Stimulated activated memory B cell treated with anti-CD40 and anti-IgM and Interleukin-4, amounts not matched to agents 10 μg/mL and 1 μg/mL and 100 μg/mL, for 72 hours (primary cell): ENCODE measurements at regions not wholly inside any gene's neighbourhood (a gene's known extent, or its start where the extent isn't known, plus 50 kb on each side); places are given as distances from the start of the nearest gene placed in this dataset.

Experiments used
- ATAC-seq: fragments of 150-1000 bp; cut with Tn5 transposase; 2 replicates; pipeline ENCODE4 v1.10.0; 2021
- H3K27ac Mint-ChIP-seq: one replicate; pipeline ENCODE4 v1.8.0; 2022; ENCODE audit warnings: mild to moderate bottlenecking, mixed read lengths
- H3K27me3 Mint-ChIP-seq: one replicate; pipeline ENCODE4 v1.8.0; 2022; ENCODE audit warnings: mixed read lengths
- H3K36me3 Mint-ChIP-seq: one replicate; pipeline ENCODE4 v1.8.0; 2022; ENCODE audit warnings: mixed read lengths
- H3K4me1 Mint-ChIP-seq: one replicate; pipeline ENCODE4 v1.8.0; 2022; ENCODE audit warnings: mixed read lengths
- H3K4me3 Mint-ChIP-seq: one replicate; pipeline ENCODE4 v1.8.0; 2022; ENCODE audit warnings: mild to moderate bottlenecking, moderate library complexity, mixed read lengths
- H3K9me3 Mint-ChIP-seq: one replicate; pipeline ENCODE4 v1.8.0; 2022; ENCODE audit warnings: mixed read lengths

DNA sequence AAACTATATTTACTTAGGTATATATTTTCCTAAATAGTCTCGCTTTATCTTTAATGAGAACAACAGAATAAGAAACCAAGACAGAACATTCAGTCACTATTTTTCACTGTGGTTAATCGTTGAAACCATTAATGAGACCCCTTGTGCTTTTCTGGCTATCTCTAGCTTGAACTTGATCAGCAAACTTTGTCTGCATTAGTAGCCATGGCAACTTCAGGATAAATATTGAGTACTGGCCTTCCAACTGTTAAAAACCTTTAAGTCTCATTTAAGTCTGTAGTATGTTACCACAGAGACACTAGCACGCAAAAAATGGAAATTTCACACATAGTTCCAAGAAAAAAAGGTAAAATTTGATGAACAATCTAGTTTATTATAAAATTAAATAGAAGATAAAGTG is 946.0 kb downstream of the SLITRK5 start:
- H3K4me3 Mint-ChIP-seq, result no peak overlapping the region
- H3K27me3 Mint-ChIP-seq, result no peaks in the 10 kb centered on the region
- H3K4me1 Mint-ChIP-seq, result no peaks in the 10 kb centered on the region
- H3K27ac Mint-ChIP-seq, result no peak overlapping the region
- peaks cover 3% of the 10 kb centered on the region for H3K9me3 Mint-ChIP-seq
- ATAC-seq, result no peak
- H3K36me3 Mint-ChIP-seq, result no peaks in the 10 kb centered on the region

DNA sequence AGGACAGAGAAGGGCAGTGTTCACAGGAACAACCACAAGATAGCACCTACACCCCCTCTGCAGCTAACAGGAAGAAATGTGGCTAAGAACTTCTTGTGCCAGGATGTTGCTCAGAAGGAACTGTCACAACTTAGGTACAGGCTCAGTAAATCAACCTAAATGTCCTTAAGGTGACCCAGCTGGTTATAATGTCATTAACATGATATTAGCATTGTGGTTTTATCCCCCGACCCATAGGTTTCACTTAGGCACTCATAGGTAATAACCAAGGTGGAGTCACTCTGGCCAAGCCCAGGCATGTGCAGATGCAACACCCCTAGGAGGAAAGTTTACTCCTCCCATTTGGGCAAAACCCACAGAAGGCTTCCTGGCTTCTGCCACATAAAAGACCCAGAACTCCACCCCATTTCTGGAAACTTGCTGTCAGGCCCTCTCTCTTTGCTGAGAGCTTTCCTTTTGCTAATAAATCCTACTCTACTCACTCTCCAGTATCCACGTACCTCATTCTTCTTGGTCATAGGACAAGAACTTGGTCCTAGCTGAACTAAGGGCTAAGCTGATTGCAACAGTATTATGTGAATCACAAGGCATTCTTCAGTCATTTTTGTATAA is 951.3 kb downstream of the SLITRK5 start:
- Mint-ChIP-seq H3K27ac (no peak overlapping the region), H3K4me1 (no peaks in the 10 kb centered on the region), H3K9me3 (peaks cover 13% of the 10 kb centered on the region), H3K4me3 (no peak overlapping the region), H3K36me3 (no peaks in the 10 kb centered on the region), H3K27me3 (no peaks in the 10 kb centered on the region)
- ATAC-seq, result no peak

DNA sequence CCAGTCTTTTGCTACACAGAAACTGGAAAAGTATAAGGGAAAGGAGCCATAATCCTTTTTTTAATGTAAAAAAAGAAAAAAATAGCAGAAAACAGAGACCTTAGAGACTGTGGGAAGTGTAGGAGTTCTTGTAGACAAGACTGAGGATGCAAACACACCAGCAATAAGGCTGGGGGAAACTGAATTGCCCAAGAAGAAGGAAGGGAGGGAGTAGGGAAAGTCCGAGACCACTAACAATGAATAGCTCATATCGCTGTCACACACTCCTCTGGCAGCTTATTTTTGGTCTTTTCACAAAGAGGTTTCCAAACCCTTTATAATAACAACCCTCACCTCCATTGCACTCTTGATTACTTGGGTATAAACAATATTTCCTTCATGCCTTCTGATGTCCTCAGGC is 952.0 kb downstream of the SLITRK5 start:
- H3K36me3 Mint-ChIP-seq, result no peaks in the 10 kb centered on the region
- H3K4me1 Mint-ChIP-seq, result no peaks in the 10 kb centered on the region
- peaks cover 13% of the 10 kb centered on the region for H3K9me3 Mint-ChIP-seq
- H3K27ac Mint-ChIP-seq, result no peak overlapping the region
- H3K27me3 Mint-ChIP-seq, result no peaks in the 10 kb centered on the region
- ATAC-seq, result no peak
- no peak overlapping the region for H3K4me3 Mint-ChIP-seq

- no peak overlapping the region for H3K27ac Mint-ChIP-seq
- no peaks in the 10 kb centered on the region for H3K4me1 Mint-ChIP-seq
- H3K9me3 Mint-ChIP-seq, result peaks cover 15% of the 10 kb centered on the region
- ATAC-seq, result no peak
- H3K36me3 Mint-ChIP-seq, result no peaks in the 10 kb centered on the region
- H3K27me3 Mint-ChIP-seq, result no peaks in the 10 kb centered on the region
- no peak overlapping the region for H3K4me3 Mint-ChIP-seq
Observed at GRCh38 chr13:88627071-88627470, 955.9 kb downstream of the SLITRK5 start.

DNA sequence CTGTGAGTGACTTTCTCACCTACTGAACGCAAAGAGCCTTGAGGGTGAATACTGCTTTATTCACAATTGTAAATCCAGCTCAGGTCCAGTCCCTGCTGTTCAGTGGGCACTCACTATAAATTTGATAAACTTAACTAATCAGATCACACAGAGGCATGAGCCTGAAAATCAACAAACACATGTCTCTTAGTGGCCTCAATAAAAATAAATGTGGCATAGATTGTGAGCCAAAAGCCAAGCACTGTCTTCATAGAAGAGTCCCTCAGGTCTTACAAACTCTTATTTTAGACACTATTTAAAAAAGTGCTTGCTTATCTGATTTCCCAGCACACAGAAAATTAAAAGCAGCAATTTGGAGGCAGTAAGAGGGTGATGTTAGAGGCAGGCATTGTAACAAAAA is 957.7 kb downstream of the SLITRK5 start:
- Mint-ChIP-seq H3K27ac (no peak overlapping the region), H3K4me1 (no peaks in the 10 kb centered on the region), H3K4me3 (no peak overlapping the region), H3K27me3 (no peaks in the 10 kb centered on the region), H3K9me3 (peaks cover 12% of the 10 kb centered on the region), H3K36me3 (no peaks in the 10 kb centered on the region)
- no peak for ATAC-seq

GRCh38 chr13:88637935-88638334 is 966.8 kb downstream of the SLITRK5 start:
- no peak for ATAC-seq
- peaks cover 3% of the 10 kb centered on the region for H3K9me3 Mint-ChIP-seq
- H3K4me1 Mint-ChIP-seq, result no peaks in the 10 kb centered on the region
- no peaks in the 10 kb centered on the region for H3K36me3 Mint-ChIP-seq
- no peak overlapping the region for H3K27ac Mint-ChIP-seq
- H3K4me3 Mint-ChIP-seq, result no peak overlapping the region
- H3K27me3 Mint-ChIP-seq, result no peaks in the 10 kb centered on the region

GRCh38 chr13:88643233-88643632 is 972.1 kb downstream of the SLITRK5 start:
- H3K4me3 Mint-ChIP-seq, result no peak overlapping the region
- H3K4me1 Mint-ChIP-seq, result no peaks in the 10 kb centered on the region
- no peak overlapping the region for H3K27ac Mint-ChIP-seq
- no peak for ATAC-seq
- H3K9me3 Mint-ChIP-seq, result no peaks in the 10 kb centered on the region
- no peaks in the 10 kb centered on the region for H3K27me3 Mint-ChIP-seq
- H3K36me3 Mint-ChIP-seq, result no peaks in the 10 kb centered on the region

DNA sequence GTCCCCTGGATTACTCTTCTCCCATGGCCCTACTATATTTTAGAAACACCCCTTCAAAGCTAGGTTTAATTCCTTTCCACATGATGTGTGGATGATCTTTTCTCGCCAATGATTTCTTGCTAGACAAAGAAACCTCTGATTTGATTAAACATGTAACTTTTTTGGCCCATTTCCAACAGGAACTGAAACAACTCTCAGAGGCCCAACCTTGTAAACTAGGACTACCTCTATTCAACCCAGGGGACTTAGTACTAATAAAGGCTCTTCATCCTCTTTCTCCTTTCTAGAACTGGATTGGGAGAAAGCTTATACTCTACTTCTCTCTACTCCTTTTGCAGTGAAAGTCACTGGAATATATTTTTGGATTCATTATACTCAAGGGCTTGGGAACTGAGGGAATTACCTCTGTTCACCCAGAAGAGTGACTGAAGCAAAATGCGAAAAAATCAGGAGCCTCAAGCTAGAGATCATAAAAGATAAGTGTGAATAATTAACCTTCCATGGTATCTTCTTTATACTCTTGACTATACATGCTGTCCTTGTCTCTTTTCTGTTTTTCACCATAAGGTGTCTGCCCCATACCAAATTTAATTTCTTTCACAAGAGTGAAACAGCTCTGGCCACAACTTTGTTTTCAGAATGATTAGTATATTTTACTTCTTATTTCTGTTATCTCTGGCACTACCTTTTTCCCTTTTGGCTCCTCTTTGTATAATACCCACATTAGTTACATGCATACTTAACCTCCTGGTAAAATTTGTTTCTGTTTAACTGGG is 977.6 kb downstream of the SLITRK5 start:
- Mint-ChIP-seq H3K4me1 (no peaks in the 10 kb centered on the region), H3K4me3 (no peak overlapping the region), H3K27me3 (no peaks in the 10 kb centered on the region), H3K36me3 (no peaks in the 10 kb centered on the region), H3K9me3 (no peaks in the 10 kb centered on the region), H3K27ac (no peak overlapping the region)
- ATAC-seq, result no peak

- Mint-ChIP-seq H3K9me3 (no peaks in the 10 kb centered on the region), H3K27me3 (no peaks in the 10 kb centered on the region)
- ATAC-seq, result no peak
Observed at GRCh38 chr13:88649855-88650254, 978.7 kb downstream of the SLITRK5 start.

DNA sequence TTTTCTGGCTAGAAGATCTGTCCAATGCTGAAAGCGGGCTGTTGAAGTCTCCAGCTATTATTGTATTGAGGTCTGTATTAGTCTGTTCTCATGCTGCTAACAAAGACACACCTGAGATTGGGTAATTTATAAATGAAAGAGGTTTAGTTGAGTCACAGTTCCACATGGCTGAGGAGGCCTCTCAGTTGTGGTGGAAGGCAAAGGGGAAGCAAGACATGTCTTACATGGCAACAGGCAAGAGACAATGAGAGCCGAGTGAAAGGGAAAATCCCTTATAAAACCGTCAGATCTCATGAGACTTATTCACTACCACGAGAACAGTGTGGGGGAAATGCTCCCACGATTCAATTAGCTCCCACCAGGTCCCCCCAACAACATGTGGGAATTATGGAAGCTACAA is 980.4 kb downstream of the SLITRK5 start:
- no peaks in the 10 kb centered on the region for H3K9me3 Mint-ChIP-seq
- H3K36me3 Mint-ChIP-seq, result no peaks in the 10 kb centered on the region
- H3K27ac Mint-ChIP-seq, result no peak overlapping the region
- no peaks in the 10 kb centered on the region for H3K27me3 Mint-ChIP-seq
- no peaks in the 10 kb centered on the region for H3K4me1 Mint-ChIP-seq
- no peak overlapping the region for H3K4me3 Mint-ChIP-seq
- no peak for ATAC-seq

More at GRCh38 chr13:88649855-88650254, 978.7 kb downstream of the SLITRK5 start:
- H3K4me1 Mint-ChIP-seq, result no peaks in the 10 kb centered on the region
- H3K36me3 Mint-ChIP-seq, result no peaks in the 10 kb centered on the region
- H3K4me3 Mint-ChIP-seq, result no peak overlapping the region
- H3K27ac Mint-ChIP-seq, result no peak overlapping the region

DNA sequence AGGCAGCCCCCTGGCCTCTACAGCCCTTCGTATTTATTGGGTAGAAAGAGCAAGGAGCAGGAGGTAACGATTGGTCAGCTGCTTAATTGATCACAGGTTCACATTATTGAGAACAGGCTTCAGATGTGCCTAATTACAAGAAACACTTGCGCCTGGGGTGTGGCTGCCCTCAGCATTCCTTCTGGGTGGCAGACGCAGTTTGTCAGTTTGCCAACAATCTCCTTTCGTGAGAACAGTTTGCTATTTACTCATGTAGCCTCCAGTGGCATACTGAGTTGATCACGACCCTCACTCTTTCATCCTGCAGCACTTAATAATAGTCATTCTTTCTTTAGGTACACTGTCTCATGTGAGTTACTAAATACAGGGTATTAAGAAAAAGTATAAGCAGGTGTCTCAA is 985.6 kb downstream of the SLITRK5 start:
- Mint-ChIP-seq H3K27ac (no peak overlapping the region), H3K4me1 (no peaks in the 10 kb centered on the region), H3K36me3 (no peaks in the 10 kb centered on the region), H3K4me3 (no peak overlapping the region), H3K27me3 (no peaks in the 10 kb centered on the region), H3K9me3 (peaks cover 7% of the 10 kb centered on the region)
- ATAC-seq, result no peak

- Mint-ChIP-seq H3K9me3 (peaks cover 13% of the 10 kb centered on the region), H3K27ac (no peak overlapping the region), H3K27me3 (no peaks in the 10 kb centered on the region), H3K4me1 (no peaks in the 10 kb centered on the region), H3K4me3 (no peak overlapping the region), H3K36me3 (no peaks in the 10 kb centered on the region)
- ATAC-seq, result no peak
Observed at GRCh38 chr13:88670509-88670908, 999.3 kb downstream of the SLITRK5 start.

- Mint-ChIP-seq H3K9me3 (peaks cover 9% of the 10 kb centered on the region), H3K27ac (no peak overlapping the region), H3K27me3 (no peaks in the 10 kb centered on the region), H3K4me1 (no peaks in the 10 kb centered on the region), H3K36me3 (no peaks in the 10 kb centered on the region), H3K4me3 (no peak overlapping the region)
- no peak for ATAC-seq
Observed at GRCh38 chr13:88674841-88675240, 1003.7 kb downstream of the SLITRK5 start.

DNA sequence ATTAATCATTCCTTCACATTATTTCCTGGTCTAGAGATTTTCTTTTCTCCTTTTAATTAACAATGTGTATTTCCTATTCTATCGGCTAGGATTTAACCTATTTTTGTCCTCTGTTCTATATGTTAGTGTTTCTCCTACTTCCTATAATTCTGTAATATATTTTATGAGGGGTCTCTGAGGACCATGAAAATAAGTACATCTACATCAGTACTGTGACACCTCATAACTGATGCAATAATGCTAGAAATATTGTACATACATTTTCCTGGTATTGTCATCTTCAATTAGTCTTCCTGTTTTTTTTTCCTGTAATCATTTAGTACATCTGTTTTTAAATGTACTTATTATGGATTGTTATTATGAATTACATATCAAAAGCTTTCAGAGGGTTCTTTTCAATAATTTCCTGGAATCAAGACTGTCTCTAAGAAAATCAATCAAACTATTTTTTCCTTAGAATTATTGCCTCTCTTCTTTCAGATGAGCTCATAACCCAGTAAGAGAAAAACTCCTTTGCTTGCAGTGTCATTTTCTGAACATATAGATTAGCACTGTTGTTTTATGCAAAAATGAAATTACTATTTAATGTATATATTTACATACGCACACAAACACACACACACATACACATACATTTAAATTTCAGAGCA is 1004.3 kb downstream of the SLITRK5 start:
- H3K9me3 Mint-ChIP-seq, result peaks cover 8% of the 10 kb centered on the region
- no peaks in the 10 kb centered on the region for H3K27me3 Mint-ChIP-seq
- no peak for ATAC-seq
- no peak overlapping the region for H3K4me3 Mint-ChIP-seq
- H3K36me3 Mint-ChIP-seq, result no peaks in the 10 kb centered on the region
- no peaks in the 10 kb centered on the region for H3K4me1 Mint-ChIP-seq
- H3K27ac Mint-ChIP-seq, result no peak overlapping the region

DNA sequence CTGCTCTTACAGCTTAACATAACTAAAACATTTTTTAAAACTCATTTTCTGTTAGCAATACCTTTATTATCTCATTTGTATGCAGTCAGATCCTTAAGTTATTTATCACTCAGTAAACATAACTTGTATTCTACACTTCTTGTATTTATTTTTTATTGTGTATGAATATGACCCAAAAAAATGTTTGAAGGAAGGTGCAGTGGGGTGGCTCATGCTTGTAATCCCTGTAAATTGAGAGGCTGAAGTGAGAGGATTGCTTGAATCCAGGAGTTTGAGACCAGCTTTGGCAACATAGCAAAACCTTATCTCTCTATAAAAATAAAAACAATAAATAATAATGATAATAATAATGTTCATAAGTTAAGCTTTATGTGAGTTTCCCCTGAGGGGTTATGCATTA is 1004.8 kb downstream of the SLITRK5 start:
- H3K27me3 Mint-ChIP-seq, result no peaks in the 10 kb centered on the region
- peaks cover 6% of the 10 kb centered on the region for H3K9me3 Mint-ChIP-seq
- no peaks in the 10 kb centered on the region for H3K36me3 Mint-ChIP-seq
- no peak overlapping the region for H3K27ac Mint-ChIP-seq
- no peak for ATAC-seq
- H3K4me3 Mint-ChIP-seq, result no peak overlapping the region
- H3K4me1 Mint-ChIP-seq, result no peaks in the 10 kb centered on the region

DNA sequence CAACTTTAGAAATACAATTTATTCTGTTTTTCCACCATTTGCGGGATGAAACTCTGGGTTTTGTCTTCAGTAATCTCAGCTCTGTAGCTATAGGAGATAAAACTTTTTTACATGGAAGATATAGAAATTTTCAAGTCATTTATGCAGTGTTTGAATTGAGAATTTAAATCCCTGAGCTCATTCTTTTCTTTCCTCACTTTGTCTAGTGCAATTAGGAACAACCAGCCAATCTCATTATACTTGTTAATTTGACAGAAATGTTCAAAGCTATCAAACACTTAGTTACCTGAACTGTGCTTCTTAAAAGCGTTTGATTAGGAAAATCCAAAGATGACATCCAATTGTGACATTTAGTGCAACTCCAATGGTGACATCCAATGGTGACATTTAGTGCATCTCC is 1014.3 kb downstream of the SLITRK5 start:
- Mint-ChIP-seq H3K27me3 (no peaks in the 10 kb centered on the region), H3K27ac (no peak overlapping the region), H3K4me1 (no peaks in the 10 kb centered on the region), H3K9me3 (peaks cover 2% of the 10 kb centered on the region), H3K36me3 (no peaks in the 10 kb centered on the region), H3K4me3 (no peak overlapping the region)
- no peak for ATAC-seq
